ENCODE measurements at regions not wholly inside any gene's neighbourhood (a gene's known extent, or its start where the extent isn't known, plus 50 kb on each side); places are given as distances from the start of the nearest gene placed in this dataset.
"Not testable (repeated sequence)": the region's sequence is repeated elsewhere in the genome, so short reads cannot be mapped to it uniquely, and the experiment has no call there.

GRCh38 chr14:30223385-30223785 is 295.7 kb upstream of the PRKD1 start:
- no peak for DNase-seq (ENCODE audit: low spot score)

DNA sequence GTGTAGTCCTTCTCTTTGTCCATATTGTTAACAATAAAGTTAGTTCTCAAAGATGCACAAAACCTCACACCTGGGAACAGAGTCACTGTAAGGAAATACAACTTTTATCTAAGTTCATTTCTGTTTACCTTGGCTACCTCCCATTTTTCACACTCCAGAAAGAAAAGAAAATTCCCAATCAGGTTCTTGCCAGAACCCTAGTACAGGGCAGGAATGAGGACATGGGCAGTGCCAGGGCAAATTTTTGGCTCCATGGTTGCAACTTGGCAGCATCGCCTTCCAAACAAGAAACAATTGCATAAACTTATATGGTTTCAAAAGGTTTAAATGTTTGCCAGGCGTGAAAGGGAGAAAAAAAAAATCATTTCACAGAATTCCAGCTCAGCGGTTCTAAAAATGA is 296.3 kb upstream of the PRKD1 start:
- no peak for DNase-seq (ENCODE audit: low spot score)

- no peak for DNase-seq (ENCODE audit: low spot score)
Observed at GRCh38 chr14:30225176-30225575, 297.5 kb upstream of the PRKD1 start.

- DNase-seq (ENCODE audit: low spot score), result no peak
Observed at GRCh38 chr14:30227436-30227835, 299.8 kb upstream of the PRKD1 start.

GRCh38 chr14:30227876-30228275 is 300.2 kb upstream of the PRKD1 start:
- DNase-seq (ENCODE audit: low spot score), result no peak

GRCh38 chr14:30230719-30231118 is 303.1 kb upstream of the PRKD1 start:
- DNase-seq (ENCODE audit: low spot score), result no peak

DNA sequence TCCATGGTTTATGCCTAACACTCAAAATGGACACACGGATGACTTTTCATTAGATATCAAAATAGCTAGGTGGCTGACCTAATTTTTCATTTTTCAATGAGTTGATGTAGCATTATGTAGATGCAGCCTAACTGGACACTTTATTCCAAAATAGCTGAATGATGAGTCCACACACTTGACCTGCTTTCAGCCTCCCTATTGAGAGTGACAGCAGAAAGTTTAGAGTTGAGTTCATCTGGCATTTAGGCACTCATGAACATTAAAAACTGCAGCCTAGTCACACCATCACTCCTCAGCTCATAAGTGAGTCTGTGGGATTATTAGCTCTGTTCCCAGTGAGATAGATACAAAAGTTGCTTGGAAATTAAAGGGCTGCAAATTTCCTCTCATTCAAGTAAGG is 307.3 kb upstream of the PRKD1 start:
- DNase-seq (ENCODE audit: low spot score), result no peak

GRCh38 chr14:30235485-30235884 is 307.8 kb upstream of the PRKD1 start:
- no peak for DNase-seq (ENCODE audit: low spot score)

- no peak for DNase-seq (ENCODE audit: low spot score)
Observed at GRCh38 chr14:30238936-30239335, 311.3 kb upstream of the PRKD1 start.

- no peak for DNase-seq (ENCODE audit: low spot score)
Observed at GRCh38 chr14:30240018-30240417, 312.4 kb upstream of the PRKD1 start.

DNA sequence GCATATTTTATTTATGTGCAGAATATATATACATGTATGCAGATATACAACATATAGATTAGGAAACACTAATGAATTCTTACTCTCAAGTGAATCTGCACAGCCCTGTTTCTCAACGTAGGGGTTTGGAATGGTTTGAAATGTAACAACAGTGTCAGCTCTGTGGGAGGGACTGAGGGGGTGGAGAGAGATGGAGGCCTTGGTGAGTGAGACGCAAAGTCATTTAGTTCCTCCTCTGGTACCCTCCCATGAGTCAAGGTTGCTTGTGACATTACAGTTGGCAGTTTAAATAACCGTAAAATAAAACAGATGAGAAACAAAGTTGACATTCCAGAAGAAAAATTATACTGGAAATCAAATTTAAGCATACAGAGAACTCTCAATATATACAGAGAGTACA is 313.0 kb upstream of the PRKD1 start:
- DNase-seq (ENCODE audit: low spot score), result no peak

DNA sequence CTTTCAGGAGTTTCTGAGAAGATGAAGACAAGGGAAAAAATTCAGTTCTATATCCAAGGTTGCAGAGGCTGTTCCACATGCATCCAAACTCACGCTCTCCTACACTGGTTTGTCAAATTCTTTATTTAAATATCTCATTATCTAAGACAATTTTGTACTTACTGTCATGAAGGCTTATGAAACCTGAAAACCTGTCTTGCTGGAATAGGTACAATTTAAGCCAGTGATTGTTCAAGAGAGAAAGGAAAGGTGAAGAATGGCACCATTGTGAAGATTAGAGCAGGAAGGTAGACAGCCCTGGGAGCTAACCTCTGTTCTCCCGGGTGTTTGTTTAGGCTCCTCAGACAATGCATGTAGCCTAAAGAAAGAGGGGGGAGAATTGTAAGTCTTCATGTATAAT is 315.1 kb upstream of the PRKD1 start:
- DNase-seq (ENCODE audit: low spot score), result no peak

DNA sequence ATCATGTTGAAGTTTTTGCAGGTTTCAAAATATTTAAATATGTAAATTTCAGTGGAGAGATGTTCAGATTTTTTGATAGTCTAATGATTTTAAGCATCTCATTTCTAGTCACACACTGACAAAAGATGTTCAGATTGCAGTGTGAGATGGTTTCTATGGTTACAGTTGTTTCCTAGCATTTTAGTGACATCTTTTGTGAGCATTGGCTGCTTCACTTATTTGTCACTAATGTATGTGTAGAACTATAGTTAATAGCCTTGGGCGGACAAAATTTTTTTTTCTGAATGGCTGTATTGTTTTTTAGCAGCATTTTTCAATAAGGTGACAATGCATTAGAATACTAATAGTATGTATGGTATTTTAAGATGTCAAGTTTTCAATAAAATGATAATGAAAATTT is 315.6 kb upstream of the PRKD1 start:
- DNase-seq (ENCODE audit: low spot score), result no peak

DNA sequence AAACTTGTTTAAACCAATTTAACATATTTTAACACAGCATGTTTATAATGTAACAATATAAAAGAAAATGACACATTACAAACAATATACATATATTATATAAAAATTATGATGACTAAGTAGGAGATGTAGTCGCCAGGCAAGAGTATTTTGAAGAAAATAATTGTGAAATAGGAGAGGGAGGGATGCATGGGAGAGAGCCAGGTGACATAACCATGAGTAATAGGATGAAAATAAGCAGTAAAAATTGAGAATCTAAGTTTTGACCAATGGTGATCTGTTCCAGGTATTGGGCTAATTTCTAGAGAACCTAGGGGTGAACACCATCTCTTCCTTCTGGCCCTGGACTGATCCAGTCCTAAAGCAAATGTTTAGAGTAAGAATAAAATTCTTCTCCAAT is 315.2 kb upstream of the G2E3 start:
- no peak for DNase-seq (ENCODE audit: low spot score)

DNA sequence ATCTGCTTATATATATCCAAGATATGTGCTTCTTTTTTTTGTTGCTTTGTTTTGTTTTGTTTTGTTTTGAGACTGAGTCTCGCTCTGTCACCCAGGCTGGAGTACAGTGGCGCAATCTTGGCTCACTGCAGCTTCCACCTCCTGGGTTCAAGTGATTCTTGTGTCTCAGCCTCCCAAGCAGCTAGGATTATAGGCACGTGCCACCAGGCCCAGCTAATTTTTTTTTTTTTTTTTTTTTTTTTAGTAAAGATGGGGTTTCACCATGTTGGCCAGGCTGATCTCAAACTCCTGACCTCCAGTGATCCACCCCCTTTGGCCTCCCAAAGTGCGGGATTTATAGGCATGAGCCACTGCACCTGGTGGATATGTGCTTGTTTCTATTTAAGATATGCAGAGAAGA is 314.6 kb upstream of the G2E3 start:
- DNase-seq (ENCODE audit: low spot score), result not testable (repeated sequence)

GRCh38 chr14:30251017-30251416 is 307.9 kb upstream of the G2E3 start:
- no peak for DNase-seq (ENCODE audit: low spot score)

GRCh38 chr14:30251557-30252100 is 307.3 kb upstream of the G2E3 start:
- no peak for DNase-seq (ENCODE audit: low spot score)

DNA sequence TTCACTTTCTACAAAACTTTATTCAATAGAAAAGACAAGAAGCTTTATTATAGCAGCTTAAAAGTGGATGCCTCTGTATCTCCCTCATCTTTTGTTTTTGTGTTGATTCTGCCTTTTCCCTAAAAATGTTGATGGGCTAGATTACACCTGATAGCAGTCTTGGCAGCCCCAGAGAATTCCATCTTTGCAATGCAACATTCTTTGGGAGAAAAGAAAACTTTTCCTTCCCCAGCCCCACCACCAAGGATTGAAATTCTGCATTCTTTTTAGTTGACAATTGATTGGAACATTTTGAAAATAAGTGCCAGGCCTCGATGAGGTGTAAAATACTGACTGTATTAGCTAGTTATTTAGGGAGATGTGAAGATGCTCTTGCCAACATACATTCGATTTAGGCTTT is 306.8 kb upstream of the G2E3 start:
- DNase-seq (ENCODE audit: low spot score), result no peak

GRCh38 chr14:30252783-30253674 is 305.9 kb upstream of the G2E3 start:
- no peak for DNase-seq (ENCODE audit: low spot score)

- DNase-seq (ENCODE audit: low spot score), result no peak
Observed at GRCh38 chr14:30256627-30257026, 302.3 kb upstream of the G2E3 start.

- DNase-seq (ENCODE audit: low spot score), result no peak
Observed at GRCh38 chr14:30257946-30258661, 300.9 kb upstream of the G2E3 start.

DNA sequence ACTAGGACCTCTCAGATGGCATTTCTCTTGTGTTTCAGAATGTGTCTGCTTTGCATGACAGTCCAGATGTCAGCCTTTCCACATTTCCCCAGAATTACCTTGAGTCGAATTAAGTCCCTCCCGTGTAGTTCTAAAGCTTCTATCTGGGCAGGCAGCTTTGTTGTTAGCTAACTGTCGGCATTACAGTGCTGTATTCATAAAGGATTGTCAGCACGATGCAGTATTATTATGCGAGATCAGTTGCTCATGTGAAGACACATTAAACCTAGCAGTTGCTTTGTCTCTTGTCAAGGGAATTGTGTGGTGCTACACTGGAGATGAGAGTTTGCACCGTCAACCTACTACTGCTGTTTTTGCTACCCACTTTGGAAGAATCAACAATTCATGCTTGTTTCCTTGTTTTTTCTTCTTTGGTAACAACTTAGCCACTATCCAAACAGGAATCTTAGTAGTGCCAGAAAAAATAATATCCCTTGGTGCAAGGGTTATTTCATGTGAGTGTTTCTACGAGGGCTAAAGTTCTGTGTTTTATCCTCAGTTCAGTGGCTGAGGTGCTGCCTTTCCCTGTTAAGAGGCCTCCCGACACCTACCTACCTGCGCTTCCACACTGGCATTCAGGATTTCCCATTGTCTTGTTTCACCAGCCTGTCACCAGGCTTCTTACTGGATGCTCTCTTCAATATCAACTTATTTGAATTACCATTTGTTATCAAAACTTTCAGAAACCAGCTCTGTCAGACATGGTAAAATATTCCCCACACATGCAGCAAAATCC is 297.9 kb upstream of the G2E3 start:
- no peak for DNase-seq (ENCODE audit: low spot score)

Data from CD4-positive, alpha-beta T cell treated with Interleukin-2 at 100 ng/mL for 4 hours (primary cell).